CD4-positive, alpha-beta memory T cell (primary cell): ENCODE measurements at regions not wholly inside any gene's neighbourhood (a gene's known extent, or its start where the extent isn't known, plus 50 kb on each side); places are given as distances from the start of the nearest gene placed in this dataset.
"Not testable (repeated sequence)": the region's sequence is repeated elsewhere in the genome, so short reads cannot be mapped to it uniquely, and the experiment has no call there.

Experiments used
- CTCF ChIA-PET: fragments of 350-600 bp; sonication (Branson Sonifier 250); formaldehyde crosslinking; loops from one replicate; lab custom pipeline; 2021; ENCODE audit warnings: inconsistent platforms; ENCODE audit not compliant: partially characterized antibody; lab: Charles Lee
- POLR2A ChIA-PET: fragments of 350-600 bp; sonication (Branson Sonifier 250); formaldehyde crosslinking; loops from one replicate; lab custom pipeline; 2021; ENCODE audit not compliant: partially characterized antibody; lab: Charles Lee
- DNase-seq, 5 donors: peaks; one replicate each; pipeline versions ENCODE4 v3.0.0 to v3.0.0-alpha.2; 2020 to 2022; ENCODE audit warnings: mixed read lengths in 1 of 5
- H3K27ac ChIP-seq: one replicate; pipeline ENCODE4 v1.7.0; 2013; ENCODE audit warnings: low read depth, low read length
- H3K27me3 ChIP-seq: 2 replicates; pipeline ENCODE4 v1.7.0; 2013; ENCODE audit warnings: mild to moderate bottlenecking, low read length, moderate library complexity; ENCODE audit not compliant: insufficient read depth
- H3K36me3 ChIP-seq: 2 replicates; pipeline ENCODE4 v1.7.0; 2013; ENCODE audit warnings: mild to moderate bottlenecking, low read length, moderate library complexity; ENCODE audit not compliant: insufficient read depth
- H3K4me1 ChIP-seq: 2 replicates; pipeline ENCODE4 v1.7.0; 2013; ENCODE audit warnings: mild to moderate bottlenecking, low read length, moderate library complexity; ENCODE audit not compliant: insufficient read depth
- H3K4me3 ChIP-seq, 2 donors: one replicate each; pipeline ENCODE4 v1.7.0; 2013; ENCODE audit warnings: low read length in 2 of 2, mild to moderate bottlenecking in 1 of 2
- H3K9me3 ChIP-seq, 2 donors: one replicate each; pipeline ENCODE4 v1.7.0; 2013; ENCODE audit warnings: low read length in 2 of 2, control low read depth in 1 of 2; ENCODE audit not compliant: control insufficient read depth in 1 of 2
- H3K27ac Mint-ChIP-seq, 7 donors: one replicate each; pipeline ENCODE4 v1.8.0; 2020 to 2021; ENCODE audit warnings: mixed read lengths in 7 of 7, mild to moderate bottlenecking in 6 of 7, inconsistent platforms in 3 of 7, moderate library complexity in 3 of 7
- H3K27me3 Mint-ChIP-seq, 2 donors: one replicate each; pipeline ENCODE4 v1.8.0; 2020 to 2021; ENCODE audit warnings: mixed read lengths in 2 of 2
- H3K36me3 Mint-ChIP-seq, 2 donors: one replicate each; pipeline ENCODE4 v1.8.0; 2020 to 2021; ENCODE audit warnings: mixed read lengths in 2 of 2, inconsistent platforms in 1 of 2, mild to moderate bottlenecking in 1 of 2
- H3K4me1 Mint-ChIP-seq, 4 donors: one replicate each; pipeline ENCODE4 v1.8.0; 2020 to 2021; ENCODE audit warnings: mixed read lengths in 4 of 4, mild to moderate bottlenecking in 1 of 4
- H3K4me3 Mint-ChIP-seq, 8 donors: one replicate each; pipeline ENCODE4 v1.8.0; 2020 to 2021; ENCODE audit warnings: mixed read lengths in 8 of 8, mild to moderate bottlenecking in 7 of 8, moderate library complexity in 6 of 8, inconsistent platforms in 3 of 8
- H3K9me3 Mint-ChIP-seq, 8 donors: one replicate each; pipeline ENCODE4 v1.8.0; 2020 to 2021; ENCODE audit warnings: mixed read lengths in 8 of 8, mild to moderate bottlenecking in 5 of 8, inconsistent platforms in 3 of 8, moderate library complexity in 1 of 8
- intact Hi-C: fragments of 100-400 bp; cut with micrococcal nuclease; formaldehyde crosslinking; loops from one replicate; pipeline ENCODE4 v1.15.1; 2023

DNA sequence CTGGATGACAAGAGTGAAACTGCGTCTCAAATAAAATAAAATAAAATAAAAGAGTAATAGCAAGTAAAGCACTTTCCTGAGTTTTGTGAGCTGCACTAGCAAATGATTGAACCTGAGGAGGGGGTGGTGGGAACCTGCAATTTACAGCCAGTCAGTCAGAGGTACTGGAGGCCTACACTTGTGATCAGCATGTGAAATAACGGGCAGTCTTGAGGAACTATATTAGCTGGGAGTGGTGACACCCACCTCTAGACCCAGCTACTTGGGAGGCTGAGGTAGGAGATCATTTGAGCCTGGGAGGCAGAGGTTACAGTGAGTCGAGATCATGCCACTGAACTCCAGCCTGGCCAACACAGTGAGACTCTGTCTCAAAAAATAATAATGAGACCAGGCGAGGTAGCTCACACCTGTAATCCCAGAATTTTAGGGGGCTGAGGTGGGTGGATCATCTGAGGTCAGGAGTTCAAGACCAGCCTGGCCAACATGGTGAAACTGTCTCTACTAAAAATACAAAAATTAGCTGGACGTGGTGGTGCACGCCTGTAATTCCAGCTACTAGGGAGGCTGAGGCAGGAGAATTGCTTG lies 537.1 kb upstream of the HTR2C start:
- H3K27ac ChIP-seq, result no peak overlapping the region
- intact Hi-C loops, result no loop called here
- no peaks in the 10 kb centered on the region for H3K36me3 ChIP-seq
- ChIA-PET CTCF (no interaction called here), POLR2A (no interaction called here)
- no peaks in the 10 kb centered on the region for H3K9me3 ChIP-seq
- Mint-ChIP-seq H3K27me3 (no peaks in the 10 kb centered on the region), H3K4me1 (no peaks in the 10 kb centered on the region), H3K4me3 (no peak overlapping the region), H3K27ac (no peak overlapping the region), H3K9me3 (no peaks in the 10 kb centered on the region), H3K36me3 (no peaks in the 10 kb centered on the region)
- no peaks in the 10 kb centered on the region for H3K27me3 ChIP-seq
- no peak for DNase-seq
- no peak overlapping the region for H3K4me3 ChIP-seq
- H3K4me1 ChIP-seq, result no peaks in the 10 kb centered on the region

DNA sequence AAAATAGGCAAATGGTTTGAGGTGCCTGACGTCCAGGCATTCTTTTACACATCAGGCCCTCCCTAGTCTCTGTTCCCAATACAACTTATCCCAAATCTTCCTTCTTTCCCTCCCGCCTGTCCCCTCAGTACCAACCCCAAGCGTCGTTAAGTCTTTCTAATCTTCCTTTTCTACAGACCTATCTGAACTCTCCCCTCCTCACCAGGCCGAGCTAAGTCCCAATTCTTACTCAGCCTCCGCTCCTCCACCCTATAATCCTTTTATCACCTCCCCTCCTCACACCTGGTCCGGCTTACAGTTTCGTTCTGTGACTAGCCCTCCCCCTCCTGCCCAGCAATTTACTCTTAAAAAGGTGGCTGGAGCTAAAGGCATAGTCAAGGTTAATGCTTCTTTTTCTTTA lies 542.4 kb upstream of the HTR2C start:
- H3K27me3 ChIP-seq, H3K27ac Mint-ChIP-seq, H3K4me1 ChIP-seq, intact Hi-C loops, H3K27me3 Mint-ChIP-seq, H3K9me3 Mint-ChIP-seq, DNase-seq, POLR2A ChIA-PET, H3K36me3 ChIP-seq, H3K9me3 ChIP-seq, CTCF ChIA-PET, H3K4me1 Mint-ChIP-seq, H3K27ac ChIP-seq, H3K36me3 Mint-ChIP-seq, H3K4me3 ChIP-seq, H3K4me3 Mint-ChIP-seq: not testable (repeated sequence)

DNA sequence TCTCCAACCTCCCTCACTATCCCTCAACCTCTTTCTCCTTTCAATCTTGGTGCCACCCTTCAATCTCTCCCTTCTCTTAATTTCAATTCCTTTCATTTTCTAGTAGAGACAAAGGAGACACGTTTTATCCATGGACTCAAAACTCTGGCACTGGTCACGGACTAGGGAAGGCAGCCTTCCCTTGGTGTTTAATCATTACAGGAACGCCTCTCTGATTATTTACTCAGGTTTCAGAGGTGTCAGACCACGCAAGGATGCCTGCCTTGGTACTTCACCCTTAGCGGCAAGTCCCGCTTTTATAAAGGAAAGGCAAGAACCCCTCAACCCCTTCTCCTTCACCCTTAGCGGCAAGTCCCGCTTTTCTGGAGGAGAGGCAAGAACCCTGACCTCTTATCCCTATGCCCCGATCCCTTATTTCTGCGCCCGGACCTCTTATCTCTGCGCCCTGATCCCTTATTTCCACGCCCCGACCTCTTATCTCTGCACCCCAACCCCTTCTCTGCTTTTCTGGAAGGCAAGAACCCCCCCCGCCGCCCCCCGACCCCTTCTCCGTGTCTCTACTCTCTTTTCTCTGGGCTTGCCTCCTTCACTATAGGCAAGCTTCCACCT lies 543.1 kb upstream of the HTR2C start:
- H3K27ac Mint-ChIP-seq, intact Hi-C loops, H3K4me1 ChIP-seq, H3K9me3 Mint-ChIP-seq, H3K27me3 ChIP-seq, H3K36me3 ChIP-seq, H3K4me3 Mint-ChIP-seq, H3K4me3 ChIP-seq, H3K4me1 Mint-ChIP-seq, H3K9me3 ChIP-seq, H3K27ac ChIP-seq, CTCF ChIA-PET, POLR2A ChIA-PET, DNase-seq, H3K27me3 Mint-ChIP-seq, H3K36me3 Mint-ChIP-seq: not testable (repeated sequence)

DNA sequence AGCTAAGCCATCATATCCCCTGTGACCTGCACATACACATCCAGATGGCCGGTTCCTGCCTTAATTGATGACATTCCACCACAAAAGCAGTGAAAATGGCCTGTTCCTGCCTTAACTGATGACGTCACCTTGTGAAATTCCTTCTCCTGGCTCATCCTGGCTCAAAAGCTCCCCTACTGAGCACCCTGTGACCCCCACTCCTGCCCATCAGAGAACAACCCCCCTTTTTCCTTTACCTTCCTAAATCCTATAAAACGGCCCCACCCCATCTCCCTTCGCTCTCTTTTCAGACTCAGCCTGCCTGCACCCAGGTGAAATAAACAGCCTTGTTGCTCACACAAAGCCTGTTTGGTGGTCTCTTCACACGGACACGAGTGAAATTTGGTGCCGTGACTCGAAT lies 543.8 kb upstream of the HTR2C start:
- H3K27me3 Mint-ChIP-seq, H3K4me3 ChIP-seq, intact Hi-C loops, H3K27me3 ChIP-seq, H3K36me3 ChIP-seq, DNase-seq, H3K27ac ChIP-seq, CTCF ChIA-PET, H3K9me3 Mint-ChIP-seq, H3K36me3 Mint-ChIP-seq, H3K9me3 ChIP-seq, H3K4me1 ChIP-seq, H3K4me3 Mint-ChIP-seq, H3K27ac Mint-ChIP-seq, POLR2A ChIA-PET, H3K4me1 Mint-ChIP-seq: not testable (repeated sequence)

DNA sequence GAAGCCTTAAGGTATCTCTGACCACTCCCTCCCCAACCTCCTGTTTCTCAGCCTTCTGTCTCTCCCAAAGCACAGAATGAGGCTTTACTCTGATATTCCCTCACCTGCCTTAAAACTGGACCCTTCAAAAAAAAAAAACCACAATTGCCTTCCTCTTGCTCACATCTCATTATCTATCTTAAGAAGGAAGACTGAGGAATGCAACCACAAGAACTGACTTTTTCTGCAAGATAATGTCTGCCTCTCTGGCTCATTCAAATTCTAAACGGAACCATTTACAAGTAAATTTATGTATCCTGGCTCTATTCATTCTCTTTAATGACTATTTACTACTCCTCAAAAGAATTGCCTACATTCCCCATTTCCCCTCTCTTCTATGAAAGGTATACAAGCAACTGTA lies 545.5 kb upstream of the HTR2C start:
- peaks cover 0 to 3% (median 0%) of the 10 kb centered on the region in 8 donors for H3K9me3 Mint-ChIP-seq
- H3K36me3 Mint-ChIP-seq, result no peaks in the 10 kb centered on the region
- H3K27me3 Mint-ChIP-seq, result no peaks in the 10 kb centered on the region
- ChIA-PET CTCF (no interaction called here), POLR2A (no interaction called here)
- Histone ChIP-seq H3K4me1 (no peaks in the 10 kb centered on the region), H3K9me3 (no peaks in the 10 kb centered on the region), H3K4me3 (no peak overlapping the region), H3K27ac (no peak overlapping the region), H3K27me3 (no peaks in the 10 kb centered on the region), H3K36me3 (no peaks in the 10 kb centered on the region)
- no peak overlapping the region for H3K27ac Mint-ChIP-seq
- H3K4me1 Mint-ChIP-seq, result no peaks in the 10 kb centered on the region
- no peak overlapping the region for H3K4me3 Mint-ChIP-seq
- intact Hi-C loops, result no loop called here
- DNase-seq, result no peak

DNA sequence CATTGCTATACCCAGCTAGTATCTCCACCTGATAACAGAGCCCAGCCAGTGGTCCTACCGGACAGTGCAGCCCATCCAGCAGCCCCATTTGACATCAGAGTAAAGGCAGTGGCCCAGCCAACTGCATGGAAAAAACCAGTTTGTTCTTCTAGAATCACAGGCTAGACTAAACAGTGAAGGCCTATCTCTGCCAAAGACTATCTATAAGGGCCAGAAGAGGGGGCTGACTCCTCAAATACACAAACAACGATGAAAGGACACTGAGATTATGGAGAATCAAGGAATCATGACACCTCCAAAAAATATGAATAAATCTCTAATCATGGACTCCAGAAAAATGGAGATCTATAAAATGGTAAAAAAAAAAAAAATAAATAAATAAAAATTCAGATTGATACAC lies 546.4 kb upstream of the HTR2C start:
- intact Hi-C loops, result no loop called here
- no peak overlapping the region for H3K27ac Mint-ChIP-seq
- POLR2A ChIA-PET, result no interaction called here

DNA sequence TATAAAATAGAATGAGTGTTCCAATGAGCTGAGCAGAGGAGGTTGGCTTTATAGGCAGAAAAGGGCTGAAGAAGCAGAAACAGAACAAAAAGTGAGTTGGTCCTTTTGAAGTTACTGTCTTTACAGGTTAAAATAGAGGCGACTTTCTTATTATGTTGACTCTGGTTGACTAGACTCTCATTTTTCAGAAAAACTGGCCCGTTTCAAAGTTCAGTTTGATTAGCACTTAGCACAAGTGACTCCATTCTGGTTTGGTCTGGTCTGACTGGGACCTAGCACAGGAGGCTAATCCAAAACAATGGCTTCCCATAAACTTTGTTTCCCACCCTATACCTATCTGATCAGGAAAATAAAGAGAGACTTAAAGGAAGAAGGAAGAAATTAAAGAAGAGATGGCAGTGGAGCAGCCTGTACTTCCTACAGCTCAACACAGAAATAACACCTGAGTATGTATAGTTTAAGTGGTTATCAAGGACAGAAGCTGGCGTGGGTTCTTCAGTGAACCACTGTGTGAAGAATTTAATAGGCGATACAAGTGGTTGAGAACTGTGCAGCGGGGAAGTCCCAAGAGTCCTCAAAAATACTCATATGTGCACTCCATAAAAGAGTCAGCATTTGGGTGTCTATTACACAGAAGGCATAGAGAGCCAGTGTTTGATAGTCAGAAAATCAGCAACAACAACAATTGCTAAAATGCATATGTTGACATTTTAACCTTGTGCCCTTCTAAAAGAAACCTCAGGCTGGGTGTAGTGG lies 554.8 kb upstream of the HTR2C start:
- DNase-seq, result no peak
- Histone ChIP-seq H3K27me3 (no peaks in the 10 kb centered on the region), H3K36me3 (no peaks in the 10 kb centered on the region), H3K27ac (no peak overlapping the region), H3K4me3 (no peak overlapping the region), H3K4me1 (no peaks in the 10 kb centered on the region), H3K9me3 (no peaks in the 10 kb centered on the region)
- ChIA-PET POLR2A (no interaction called here), CTCF (no interaction called here)
- intact Hi-C loops, result no loop called here
- peaks cover 0 to 11% (median 2%) of the 10 kb centered on the region in 8 donors for H3K9me3 Mint-ChIP-seq
- no peak overlapping the region for H3K27ac Mint-ChIP-seq
- no peaks in the 10 kb centered on the region for H3K27me3 Mint-ChIP-seq
- no peak overlapping the region for H3K4me3 Mint-ChIP-seq
- H3K36me3 Mint-ChIP-seq, result no peaks in the 10 kb centered on the region
- H3K4me1 Mint-ChIP-seq, result no peaks in the 10 kb centered on the region

More for the DNA sequence above, 546.4 kb upstream of the HTR2C start:
- Histone ChIP-seq H3K36me3 (no peaks in the 10 kb centered on the region), H3K27ac (no peak overlapping the region), H3K4me1 (no peaks in the 10 kb centered on the region), H3K27me3 (no peaks in the 10 kb centered on the region), H3K4me3 (no peak overlapping the region), H3K9me3 (no peaks in the 10 kb centered on the region)
- H3K36me3 Mint-ChIP-seq, result no peaks in the 10 kb centered on the region
- H3K27me3 Mint-ChIP-seq, result no peaks in the 10 kb centered on the region
- no peaks in the 10 kb centered on the region for H3K4me1 Mint-ChIP-seq
- CTCF ChIA-PET, result no interaction called here
- H3K9me3 Mint-ChIP-seq, result peaks cover 0 to 3% (median 0%) of the 10 kb centered on the region in 8 donors
- no peak overlapping the region for H3K4me3 Mint-ChIP-seq
- DNase-seq, result no peak
